Left cardiac atrium (tissue), 4 donors: ENCODE measurements at regions not wholly inside any gene's neighbourhood (a gene's known extent, or its start where the extent isn't known, plus 50 kb on each side); places are given as distances from the start of the nearest gene placed in this dataset.

Source experiments
- ATAC-seq, 2 donors: fragments of 200-7000 bp; cut with Tn5 transposase; one replicate each; pipeline ENCODE4 v1.9.1; 2020; ENCODE audit warnings: mild to moderate bottlenecking in 2 of 2, moderate library complexity in 2 of 2
- DNase-seq: peaks from one replicate; pipeline ENCODE4 v3.0.0-alpha.2; 2020
- intact Hi-C, 2 donors: fragments of 100-400 bp; cut with DNase I; formaldehyde crosslinking; loops; one replicate each; pipeline versions ENCODE4 v1.14.1 to v1.15.1; 2022 to 2023
- donor health status: DM: no; HTN: yes; CAD: no.
- donor health status: DM: no; HTN: yes; CAD: no; lungs with severe emphysema.
- donor health status: DM: yes; HTN: yes; CAD: no.
- donor health status: Dilated cardiomyopathy.

- ATAC-seq (no peak), DNase-seq (no peak)
- intact Hi-C loops, result no loop called here
Measured at GRCh38 chr2:128921751-128922150, 603.1 kb upstream of the HS6ST1 start.

DNA sequence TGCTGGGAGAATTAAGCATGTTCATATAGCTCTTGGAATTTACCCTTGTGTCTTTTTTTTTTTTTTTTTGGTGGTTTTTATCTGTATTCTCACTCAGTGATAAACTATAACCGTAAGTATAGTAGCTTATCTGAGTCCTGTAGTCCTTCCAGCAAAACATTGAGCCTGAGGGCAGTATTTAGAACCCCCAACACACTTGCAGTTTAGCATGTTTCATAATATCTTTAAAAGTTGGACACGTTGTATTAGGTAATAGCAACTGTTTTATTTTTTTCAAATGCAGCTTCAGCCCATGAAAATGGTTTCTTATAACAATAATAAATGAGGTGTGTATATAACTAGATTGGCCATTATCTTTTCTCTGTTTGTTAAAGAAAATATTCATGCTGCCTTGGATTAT is 603.5 kb upstream of the HS6ST1 start:
- intact Hi-C loops, result no loop called here
- DNase-seq (no peak), ATAC-seq (no peak)

- no peak for DNase-seq
- ATAC-seq, result no peak
- intact Hi-C loops, result no loop called here
Measured at GRCh38 chr2:128925631-128926030, 607.0 kb upstream of the HS6ST1 start.

DNA sequence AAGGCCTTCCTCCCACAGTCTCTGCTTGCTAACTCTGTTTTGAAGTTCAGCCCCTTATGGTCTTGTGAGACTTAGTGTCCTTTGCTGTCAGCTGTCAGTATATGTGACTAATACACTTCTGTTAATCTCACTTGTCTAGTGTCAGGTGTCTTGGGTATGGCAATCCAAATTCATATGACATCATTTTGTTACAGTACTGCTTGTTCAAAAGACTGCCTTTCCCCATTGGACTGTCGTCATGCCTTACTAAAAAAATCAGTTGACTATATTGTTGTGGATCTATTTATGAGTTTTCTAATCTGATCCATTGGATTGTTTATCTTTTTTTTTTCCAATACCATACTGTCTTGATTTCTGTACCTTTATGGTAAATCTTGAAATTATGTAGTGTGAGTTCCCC is 611.4 kb upstream of the HS6ST1 start:
- ATAC-seq, result no peak
- DNase-seq, result no peak
- intact Hi-C loops, result no loop called here

- ATAC-seq, result no peak
- no peak for DNase-seq
- intact Hi-C loops, result no loop called here
Measured at GRCh38 chr2:128940378-128940777, 621.7 kb upstream of the HS6ST1 start.

GRCh38 chr2:128941751-128942150 is 623.1 kb upstream of the HS6ST1 start:
- intact Hi-C loops, result no loop called here
- DNase-seq (no peak), ATAC-seq (no peak)

- no peak for ATAC-seq
- no peak for DNase-seq
- intact Hi-C loops, result no loop called here
Measured at GRCh38 chr2:128949360-128949759, 630.7 kb upstream of the HS6ST1 start.

DNA sequence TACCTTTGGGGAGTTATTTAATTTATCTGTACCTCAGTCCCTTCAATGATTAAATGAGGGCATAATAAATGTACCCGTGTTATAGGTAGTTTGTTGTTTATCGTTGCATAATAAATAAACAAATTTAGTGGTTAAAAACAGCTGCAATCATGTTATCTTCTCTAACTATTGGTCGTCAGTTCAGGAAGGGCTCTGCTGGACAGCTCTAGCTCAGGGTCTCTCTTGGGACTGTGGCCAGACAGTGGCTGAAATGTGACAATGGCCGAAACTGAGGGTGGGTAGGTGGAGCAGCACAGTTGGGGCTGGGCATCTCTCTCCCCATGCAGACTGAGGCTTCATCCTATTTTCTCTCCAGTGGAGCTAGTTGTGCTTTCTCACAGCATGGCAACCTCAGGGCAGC is 632.1 kb upstream of the HS6ST1 start:
- DNase-seq, result no peak
- intact Hi-C loops, result no loop called here
- ATAC-seq, result no peak

DNA sequence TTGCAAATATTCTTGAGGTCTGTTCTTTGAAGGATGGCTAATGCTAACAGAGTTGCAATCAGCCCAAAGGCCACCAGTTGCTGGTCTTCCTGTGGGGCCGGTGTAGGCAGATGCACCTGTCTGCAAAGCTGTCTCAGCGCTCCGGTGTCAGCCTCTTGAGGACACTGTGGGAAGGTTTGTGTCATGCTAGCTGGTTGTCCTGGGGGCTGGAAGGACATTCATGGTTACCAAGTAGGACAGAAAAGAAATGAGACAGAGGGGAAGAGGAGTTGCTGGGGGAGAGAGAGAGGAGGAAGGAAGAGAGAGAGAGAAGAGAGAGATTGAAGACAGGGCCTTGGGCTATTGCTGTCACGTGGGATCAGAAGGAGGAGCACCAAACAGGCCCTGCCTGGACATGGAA is 639.6 kb upstream of the HS6ST1 start:
- intact Hi-C loops, result no loop called here

DNA sequence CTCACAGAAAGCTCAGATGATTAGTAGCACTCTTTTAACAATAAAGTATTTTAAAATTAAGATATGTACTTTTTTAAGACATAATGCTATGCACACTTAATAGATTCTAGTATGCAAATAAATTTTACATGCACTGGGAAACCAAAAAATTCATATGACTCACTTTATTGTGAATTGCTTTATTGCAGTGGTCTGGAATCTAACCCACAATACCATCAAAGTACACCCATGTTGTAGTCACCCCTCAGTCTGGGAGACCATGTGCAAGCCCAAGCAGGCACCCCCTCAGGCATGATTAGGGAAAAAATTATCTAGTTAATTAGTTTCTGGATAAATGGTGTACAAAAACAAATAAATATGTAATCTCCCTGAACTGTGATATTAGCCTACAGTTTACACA is 649.0 kb upstream of the HS6ST1 start:
- no peak for DNase-seq
- no peak for ATAC-seq
- intact Hi-C loops, result no loop called here

More for the DNA sequence above, 639.6 kb upstream of the HS6ST1 start:
- no peak for ATAC-seq
- no peak for DNase-seq

DNA sequence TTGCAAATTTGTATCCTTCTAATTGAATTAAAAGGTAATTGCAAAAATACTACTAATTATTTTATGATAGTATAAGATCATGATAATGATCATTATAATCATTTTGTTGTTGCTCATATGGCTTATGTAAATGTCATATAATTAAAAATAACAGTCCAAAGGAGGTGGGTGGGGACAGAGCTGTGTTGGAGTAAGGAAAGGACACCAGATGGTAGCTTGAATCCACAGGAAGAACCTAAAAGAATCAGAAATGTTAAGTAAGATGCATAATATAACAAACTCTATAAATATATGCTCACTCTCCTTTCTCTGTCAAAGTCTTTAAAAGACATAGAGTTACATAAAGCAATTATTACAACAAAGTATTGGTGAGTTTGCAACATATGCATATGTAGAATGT is 650.7 kb upstream of the HS6ST1 start:
- ATAC-seq (no peak), DNase-seq (no peak)
- intact Hi-C loops, result no loop called here

DNA sequence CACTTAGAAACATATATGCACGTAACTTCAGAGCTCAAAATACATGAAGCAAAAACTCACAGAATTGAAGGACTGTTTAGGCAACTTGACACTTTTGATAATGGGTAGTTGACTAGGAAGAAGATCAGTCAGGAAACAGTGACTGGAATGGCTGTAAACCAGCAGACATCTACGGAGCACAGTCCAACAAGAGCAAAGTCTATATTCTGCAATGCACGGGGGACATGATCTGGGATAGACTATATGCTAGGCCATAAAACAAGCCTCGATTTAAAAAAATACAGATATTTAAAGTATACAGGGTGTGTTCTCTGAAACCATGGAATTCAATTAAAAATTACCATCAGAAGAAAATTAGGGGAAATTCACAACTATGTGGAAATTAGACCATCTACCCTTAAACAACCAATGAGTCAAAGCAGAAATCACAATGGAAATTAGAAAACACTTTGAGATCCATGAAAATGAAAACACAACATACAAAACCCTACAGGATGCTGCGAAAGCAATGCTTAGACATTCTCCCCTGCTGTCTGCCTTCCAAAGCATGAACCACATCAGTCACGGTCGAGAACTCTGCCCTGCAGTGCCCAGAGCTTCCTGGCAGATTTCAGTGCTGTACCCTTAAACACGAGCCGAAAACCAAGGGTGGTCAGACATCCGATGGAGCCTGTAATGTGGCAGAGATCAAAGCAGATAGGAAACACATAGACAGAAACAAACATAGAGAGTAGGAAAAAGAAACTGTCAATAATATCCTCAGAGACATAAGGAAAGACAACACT is 651.9 kb upstream of the HS6ST1 start:
- DNase-seq (no peak), ATAC-seq (no peak)
- intact Hi-C loops, result no loop called here

GRCh38 chr2:128973566-128973965 is 654.9 kb upstream of the HS6ST1 start:
- DNase-seq (no peak), ATAC-seq (no peak)
- intact Hi-C loops, result no loop called here

DNA sequence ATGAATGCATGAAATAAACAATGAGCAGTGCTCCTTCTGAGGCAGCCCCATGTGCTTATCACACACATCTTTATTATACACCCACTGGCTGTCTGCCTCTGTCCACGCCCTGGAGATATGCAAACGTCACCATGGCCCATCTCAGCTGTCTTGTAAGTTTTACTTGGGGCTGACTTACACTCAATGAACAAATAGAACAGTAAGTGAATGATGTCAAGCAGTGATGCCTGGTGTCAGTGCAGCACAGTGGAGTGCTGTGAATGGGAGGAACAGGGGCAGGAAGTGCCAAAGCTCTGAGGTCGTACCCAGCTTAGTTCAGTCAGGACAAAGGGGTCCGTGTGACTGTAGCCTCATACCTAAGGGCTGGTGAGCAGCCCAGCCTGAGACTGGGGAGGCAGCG is 659.5 kb upstream of the HS6ST1 start:
- DNase-seq, result no peak
- intact Hi-C loops, result no loop called here
- no peak for ATAC-seq

DNA sequence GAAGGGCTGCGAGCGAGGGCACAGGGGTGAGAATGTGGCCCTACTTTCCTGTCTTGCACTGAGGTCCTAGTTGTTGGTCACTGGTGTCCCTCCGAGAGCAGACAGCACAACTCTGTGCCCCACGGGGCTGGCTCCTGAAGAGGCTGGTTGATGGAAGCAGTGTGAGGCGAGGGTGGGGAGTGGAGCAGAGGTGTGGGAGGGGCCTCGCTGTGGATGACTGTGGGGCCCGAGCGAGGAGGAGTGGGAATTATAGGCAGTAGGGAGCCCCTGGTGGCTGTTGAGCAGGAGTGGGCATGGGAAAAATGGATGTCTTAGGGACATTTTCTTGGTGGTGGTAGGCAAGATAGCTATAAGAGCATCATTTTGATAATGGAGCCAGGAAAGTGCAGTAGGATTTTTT is 660.5 kb upstream of the HS6ST1 start:
- DNase-seq (no peak), ATAC-seq (no peak)
- intact Hi-C loops, result no loop called here

DNA sequence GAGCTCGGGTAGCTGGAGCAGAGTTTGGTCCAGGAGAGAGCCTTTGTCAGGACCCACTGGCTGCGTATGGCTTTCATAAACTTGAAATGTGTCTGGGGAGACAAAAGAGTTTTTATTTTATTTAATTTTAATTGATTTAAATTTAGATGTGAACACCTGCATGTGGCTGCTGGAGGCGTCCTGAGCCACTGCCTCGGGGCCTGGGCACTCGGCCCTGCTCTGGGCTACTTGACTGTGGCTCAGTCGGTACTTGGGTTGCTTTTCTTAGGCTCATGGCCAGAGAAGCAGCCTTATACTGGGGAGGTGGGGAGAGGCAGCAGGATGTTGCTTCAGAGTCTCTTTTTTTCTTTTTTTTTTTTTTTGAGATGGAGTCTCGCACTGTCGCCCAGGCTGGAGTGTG is 661.8 kb upstream of the HS6ST1 start:
- ATAC-seq (no peak), DNase-seq (no peak)
- intact Hi-C loops, result no loop called here

DNA sequence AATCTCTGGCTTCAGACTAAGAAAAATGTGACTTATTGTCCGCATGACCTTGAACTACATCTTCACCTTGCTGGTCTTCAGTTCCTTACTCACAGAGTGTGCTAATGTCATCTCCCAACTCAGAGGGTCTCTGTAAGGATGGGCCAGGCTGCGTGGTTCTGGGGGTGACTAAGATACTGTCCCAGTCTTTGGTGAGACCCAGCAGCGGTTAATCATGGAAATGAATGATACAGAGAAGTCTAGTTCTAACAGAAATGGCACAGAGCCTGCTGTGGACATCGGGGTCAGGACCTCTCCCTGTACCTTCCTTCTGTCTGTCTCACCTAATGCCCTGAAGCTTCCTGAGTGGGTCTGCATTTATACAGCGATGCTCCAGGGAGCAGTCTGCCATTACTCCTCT is 662.7 kb upstream of the HS6ST1 start:
- no peak for DNase-seq
- intact Hi-C loops, result no loop called here

DNA sequence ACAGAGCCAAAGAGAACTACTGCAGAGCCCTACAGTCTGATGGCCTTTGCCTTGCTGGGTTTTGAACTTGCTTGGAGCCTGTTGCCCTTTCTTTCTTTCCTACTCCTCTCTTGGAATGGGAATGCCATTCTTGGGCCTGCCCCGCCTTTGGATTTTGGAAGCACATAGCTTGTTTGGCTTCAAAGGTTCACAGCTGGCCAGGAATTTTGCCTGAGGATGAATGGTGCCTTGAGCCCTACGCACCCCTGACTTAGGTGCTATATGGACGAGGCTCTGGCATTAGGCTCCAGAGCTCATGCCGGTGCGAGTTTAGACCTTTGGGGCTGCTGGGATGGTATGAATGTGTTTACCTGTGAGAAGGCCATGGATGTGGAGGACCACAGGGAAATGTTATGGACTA is 663.3 kb upstream of the HS6ST1 start:
- no peak for DNase-seq
- ATAC-seq, result no peak
- intact Hi-C loops, result no loop called here

More for the DNA sequence above, 662.7 kb upstream of the HS6ST1 start:
- no peak for ATAC-seq

DNA sequence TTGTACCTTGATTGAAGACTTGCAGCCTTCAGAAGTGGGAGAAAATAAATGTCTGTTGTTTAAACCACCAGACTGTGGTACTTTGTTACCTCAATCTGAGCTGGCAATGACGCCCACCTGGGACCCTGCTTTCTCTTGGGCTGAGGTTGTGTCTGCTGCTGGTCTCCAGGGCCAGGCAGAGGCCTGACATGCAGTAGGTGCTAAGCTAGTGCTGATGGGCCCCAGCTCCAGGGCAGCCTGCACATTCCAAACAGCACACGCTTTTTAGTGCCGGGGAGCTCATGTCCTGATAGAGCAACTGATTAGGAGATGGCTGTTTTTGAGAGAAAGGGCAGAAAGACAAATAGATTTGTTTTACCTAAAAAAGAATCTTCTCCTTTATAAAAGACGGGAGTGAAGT is 664.0 kb upstream of the HS6ST1 start:
- intact Hi-C loops, result no loop called here
- DNase-seq (no peak), ATAC-seq (no peak)

DNA sequence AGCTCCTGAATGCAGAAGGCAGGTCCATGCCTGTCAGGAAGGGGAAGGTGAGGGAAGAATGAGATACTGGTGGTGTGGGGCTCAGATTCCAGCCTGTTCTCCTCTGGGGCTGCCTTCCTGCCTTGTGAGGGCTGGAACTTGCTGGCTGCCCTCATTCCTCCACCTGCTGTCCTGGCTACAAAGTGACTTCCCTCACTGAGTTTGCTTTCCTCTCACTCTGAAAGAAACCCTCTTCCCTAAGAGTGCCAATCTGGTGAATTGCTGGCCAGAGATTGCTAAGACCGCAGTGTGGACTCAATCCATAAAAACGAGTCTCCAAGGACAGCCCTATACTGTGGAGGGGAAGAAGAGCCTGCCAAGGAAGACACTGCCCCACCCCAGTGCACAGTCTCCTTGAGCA is 664.4 kb upstream of the HS6ST1 start:
- ATAC-seq (no peak), DNase-seq (no peak)
- intact Hi-C loops, result no loop called here

DNA sequence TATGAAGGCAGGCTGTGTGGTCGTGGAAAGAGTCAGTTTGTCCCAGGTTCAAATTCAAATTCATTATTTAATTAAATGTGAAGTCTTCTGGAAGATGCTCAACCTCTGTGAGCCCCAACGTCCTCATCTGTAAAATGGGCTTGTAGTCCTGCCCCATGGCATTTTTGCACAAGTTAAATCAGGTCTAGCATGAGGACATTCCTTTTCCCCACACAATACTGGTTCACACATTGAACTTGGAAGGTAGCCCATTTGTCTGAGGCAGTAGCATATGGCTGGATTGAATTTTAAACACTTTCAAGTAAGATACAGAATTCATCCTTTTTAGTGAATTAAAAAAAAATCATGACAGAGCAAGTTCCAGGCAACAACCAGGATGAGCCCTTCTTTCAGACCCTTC is 665.4 kb upstream of the HS6ST1 start:
- intact Hi-C loops, result no loop called here
- no peak for DNase-seq

DNA sequence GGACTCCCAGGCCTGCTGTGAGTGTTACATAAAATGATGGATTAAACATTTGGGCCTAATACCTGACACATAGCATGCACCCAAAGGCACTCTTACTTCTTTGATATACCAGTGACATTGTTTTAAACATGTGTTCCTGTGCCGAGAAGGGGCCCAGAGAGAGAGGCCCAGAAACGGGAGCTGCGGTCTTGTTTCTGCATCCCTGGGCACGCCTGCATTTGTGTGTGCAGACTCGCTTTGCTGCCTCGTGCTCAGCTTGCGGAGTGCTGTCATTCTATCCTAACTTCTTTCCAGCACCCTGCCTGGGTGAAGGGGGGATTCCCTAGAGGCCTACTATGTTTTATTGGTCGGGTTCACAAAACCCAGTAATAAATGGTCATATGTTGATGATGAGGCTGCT is 666.2 kb upstream of the HS6ST1 start:
- ATAC-seq, result no peak
- intact Hi-C loops, result no loop called here
- DNase-seq, result no peak

More for the DNA sequence above, 665.4 kb upstream of the HS6ST1 start:
- ATAC-seq, result no peak
